NCI-H2029 treated with DMSO at 0.1 percent for 48 hours (cell line): ENCODE measurements at regions not wholly inside any gene's neighbourhood (a gene's known extent, or its start where the extent isn't known, plus 50 kb on each side); places are given as distances from the start of the nearest gene placed in this dataset.
A peak's percentile ranks its signal among the peaks of the same experiment; 100 is the strongest.
"Not testable (repeated sequence)": the region's sequence is repeated elsewhere in the genome, so short reads cannot be mapped to it uniquely, and the experiment has no call there.

Experiments used
- DNase-seq: peaks from one replicate; lab custom pipeline; 2025; lab: John Stamatoyannopoulos, UW

DNA sequence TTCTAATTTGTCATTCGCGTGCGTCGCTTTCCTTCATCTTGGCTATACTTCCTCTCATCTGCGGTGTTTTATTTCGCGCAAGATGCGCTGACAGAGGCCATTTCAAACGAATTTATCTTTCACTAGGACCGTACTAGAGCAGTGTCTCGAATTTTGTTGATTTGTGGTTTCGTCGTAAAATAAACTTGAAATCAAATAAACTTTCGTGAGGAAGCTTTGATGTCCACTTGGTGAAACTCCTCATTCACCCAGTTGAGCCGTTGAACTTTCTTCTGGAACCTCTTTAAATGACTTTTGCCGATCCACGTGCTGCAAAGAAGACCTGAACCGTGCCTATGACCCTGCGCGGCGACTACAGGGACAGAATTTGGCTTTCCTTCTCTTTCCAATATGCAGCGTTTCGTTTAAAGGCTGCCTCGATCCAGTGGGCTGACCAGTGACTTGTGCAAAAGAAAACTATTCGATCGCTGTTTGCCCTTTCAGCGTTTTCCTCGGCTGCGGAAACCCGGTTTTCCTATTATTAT is 163.9 kb upstream of the PPP1R3A start:
- no peak for DNase-seq

DNA sequence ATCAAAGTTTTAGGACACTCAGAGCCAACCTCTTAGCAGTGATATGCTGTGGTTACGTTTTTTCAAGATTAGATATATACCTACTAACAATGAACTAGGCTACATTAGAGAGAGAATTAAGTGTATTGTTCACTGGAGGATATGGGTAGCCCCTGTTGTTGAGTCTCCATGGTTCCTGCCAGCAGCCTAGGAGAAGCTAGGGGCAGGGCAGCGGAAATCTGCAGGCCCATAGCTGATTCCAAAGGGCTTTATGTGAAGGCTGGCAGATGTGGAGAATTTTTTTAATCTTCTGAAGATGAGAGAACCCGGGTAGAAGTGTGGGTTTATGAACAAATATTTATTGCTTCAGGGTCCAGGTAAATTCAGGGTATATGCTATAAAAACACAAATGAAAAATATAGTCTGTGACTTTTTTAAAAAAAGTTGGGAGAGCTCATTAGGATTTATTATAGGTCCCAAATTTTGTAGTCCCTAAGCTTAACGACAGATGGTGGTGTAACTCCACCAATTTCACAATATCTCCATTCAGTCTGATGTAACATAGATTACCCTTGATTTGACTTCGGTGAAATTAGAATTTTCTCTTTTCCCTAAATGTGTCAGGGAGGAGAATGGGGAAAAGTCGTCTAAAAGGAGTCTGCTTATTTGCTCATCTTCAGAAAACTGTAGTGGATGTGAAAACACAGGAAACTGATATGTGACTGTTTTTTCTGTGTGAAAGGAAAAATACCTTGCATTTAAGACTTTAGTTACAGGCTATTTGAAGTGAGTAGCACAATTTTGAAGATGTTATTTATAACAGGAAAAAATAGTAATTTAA is 163.0 kb upstream of the PPP1R3A start:
- peak; percentile 51 for DNase-seq

GRCh38 chr7:114077158-114077524 is 158.3 kb upstream of the PPP1R3A start:
- not testable (repeated sequence) for DNase-seq

- not testable (repeated sequence) for DNase-seq
Measured at GRCh38 chr7:114076392-114077157, 157.8 kb upstream of the PPP1R3A start.

GRCh38 chr7:114073701-114074100 is 154.9 kb upstream of the PPP1R3A start:
- no peak for DNase-seq

DNA sequence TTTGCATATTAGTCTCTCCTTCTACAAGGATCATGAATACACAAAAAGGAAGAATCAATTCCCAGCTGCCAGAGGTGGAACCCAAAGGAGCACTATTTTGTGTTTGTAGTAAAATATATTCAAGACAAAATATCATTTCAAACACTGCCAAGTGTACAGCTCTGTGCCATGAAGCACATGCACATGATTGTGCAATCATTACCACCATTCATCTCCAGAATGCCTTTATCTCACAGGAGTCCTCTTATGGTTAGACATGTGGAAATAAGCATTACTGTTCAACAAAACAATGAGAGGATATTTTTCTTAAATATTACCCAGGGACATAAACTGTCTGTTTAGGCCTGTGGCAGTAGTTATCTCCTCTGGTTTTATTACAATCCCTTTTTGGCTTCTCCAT is 151.4 kb upstream of the PPP1R3A start:
- no peak for DNase-seq

- DNase-seq, result no peak
Measured at GRCh38 chr7:114062810-114063209, 144.0 kb upstream of the PPP1R3A start.

- no peak for DNase-seq
Measured at GRCh38 chr7:114051871-114052331, 133.1 kb upstream of the PPP1R3A start.

GRCh38 chr7:114050571-114050970 is 131.8 kb upstream of the PPP1R3A start:
- no peak for DNase-seq

- DNase-seq, result peak; percentile 64
Measured at GRCh38 chr7:114048386-114049235, 129.8 kb upstream of the PPP1R3A start.

- DNase-seq, result no peak
Measured at GRCh38 chr7:114047889-114048288, 129.1 kb upstream of the PPP1R3A start.

DNA sequence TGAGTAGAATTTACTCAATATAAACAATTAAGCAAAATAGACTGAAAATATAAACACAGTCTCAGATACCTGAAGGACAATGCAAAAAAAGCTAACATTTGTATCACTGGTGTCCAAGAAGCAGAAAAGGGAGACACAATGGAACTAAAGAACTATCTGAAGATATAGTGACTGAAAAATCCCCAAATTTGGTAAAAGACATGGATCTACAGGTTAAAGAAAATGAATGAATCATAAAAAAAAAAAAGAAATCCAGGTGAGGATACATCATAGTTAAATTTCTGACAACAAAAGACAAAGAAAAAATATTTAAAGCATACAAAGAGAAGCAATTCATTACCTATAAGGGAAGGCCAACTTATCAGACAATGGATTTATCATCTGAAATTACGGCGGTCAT is 114.7 kb upstream of the PPP1R3A start:
- no peak for DNase-seq

GRCh38 chr7:114026486-114027089 is 107.8 kb upstream of the PPP1R3A start:
- DNase-seq, result peak; percentile 74

- no peak for DNase-seq
Measured at GRCh38 chr7:114021135-114021534, 102.3 kb upstream of the PPP1R3A start.

GRCh38 chr7:114008696-114009095 is 89.9 kb upstream of the PPP1R3A start:
- DNase-seq, result no peak

GRCh38 chr7:114007386-114007785 is 88.6 kb upstream of the PPP1R3A start:
- no peak for DNase-seq

GRCh38 chr7:113998934-113999333 is 80.1 kb upstream of the PPP1R3A start:
- DNase-seq, result no peak

GRCh38 chr7:113996405-113996804 is 77.6 kb upstream of the PPP1R3A start:
- no peak for DNase-seq

- DNase-seq, result no peak
Measured at GRCh38 chr7:113986216-113986615, 67.4 kb upstream of the PPP1R3A start.

DNA sequence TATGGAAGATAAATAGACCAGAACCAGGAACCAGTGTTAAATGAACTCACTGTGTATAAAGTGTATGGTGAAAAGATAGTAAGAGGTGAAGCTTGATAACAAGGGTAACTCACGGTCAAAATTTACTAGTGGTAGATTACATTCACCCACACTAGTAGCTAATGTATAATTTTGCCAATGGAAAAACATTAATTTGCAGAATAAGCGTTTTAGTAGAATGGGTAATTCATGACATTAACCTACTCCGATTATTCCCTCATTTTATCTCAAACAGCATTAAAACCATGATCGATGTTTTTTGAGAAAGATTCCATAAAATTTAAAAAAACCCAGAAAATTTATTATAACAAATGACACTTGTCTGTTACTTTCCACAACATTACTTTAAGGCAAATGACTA is 57.7 kb upstream of the PPP1R3A start:
- DNase-seq, result no peak

DNA sequence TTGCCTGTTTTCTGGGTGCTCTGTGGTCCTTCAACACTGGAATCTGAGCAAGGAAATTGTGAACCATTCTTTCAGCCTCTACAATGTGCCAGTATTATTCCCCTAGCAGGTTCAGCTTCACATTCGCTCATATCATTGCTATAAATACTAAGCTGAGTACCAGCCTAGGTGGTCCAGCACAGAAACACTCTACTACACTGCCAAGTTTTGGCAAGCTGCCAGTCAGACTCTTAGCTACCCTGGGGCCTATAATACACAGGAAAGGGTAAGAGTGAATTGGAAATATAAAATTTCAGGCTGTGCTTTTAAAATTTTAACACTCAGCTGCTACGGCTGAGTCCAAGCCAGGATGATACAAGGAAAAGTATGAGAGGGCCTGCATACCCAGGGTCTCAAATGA is 49.9 kb upstream of the PPP1R3A start:
- no peak for DNase-seq
